HG02884 (cell line): ENCODE measurements at regions not wholly inside any gene's neighbourhood (a gene's known extent, or its start where the extent isn't known, plus 50 kb on each side); places are given as distances from the start of the nearest gene placed in this dataset.
"Not testable (repeated sequence)": the region's sequence is repeated elsewhere in the genome, so short reads cannot be mapped to it uniquely, and the experiment has no call there.

Experiments
- ATAC-seq: cut with Tn5 transposase; IDR thresholded peaks from one replicate; pipeline ENCODE4 v1.9.1; 2021; ENCODE audit warnings: mild to moderate bottlenecking, moderate library complexity; ENCODE audit not compliant: unreplicated experiment

DNA sequence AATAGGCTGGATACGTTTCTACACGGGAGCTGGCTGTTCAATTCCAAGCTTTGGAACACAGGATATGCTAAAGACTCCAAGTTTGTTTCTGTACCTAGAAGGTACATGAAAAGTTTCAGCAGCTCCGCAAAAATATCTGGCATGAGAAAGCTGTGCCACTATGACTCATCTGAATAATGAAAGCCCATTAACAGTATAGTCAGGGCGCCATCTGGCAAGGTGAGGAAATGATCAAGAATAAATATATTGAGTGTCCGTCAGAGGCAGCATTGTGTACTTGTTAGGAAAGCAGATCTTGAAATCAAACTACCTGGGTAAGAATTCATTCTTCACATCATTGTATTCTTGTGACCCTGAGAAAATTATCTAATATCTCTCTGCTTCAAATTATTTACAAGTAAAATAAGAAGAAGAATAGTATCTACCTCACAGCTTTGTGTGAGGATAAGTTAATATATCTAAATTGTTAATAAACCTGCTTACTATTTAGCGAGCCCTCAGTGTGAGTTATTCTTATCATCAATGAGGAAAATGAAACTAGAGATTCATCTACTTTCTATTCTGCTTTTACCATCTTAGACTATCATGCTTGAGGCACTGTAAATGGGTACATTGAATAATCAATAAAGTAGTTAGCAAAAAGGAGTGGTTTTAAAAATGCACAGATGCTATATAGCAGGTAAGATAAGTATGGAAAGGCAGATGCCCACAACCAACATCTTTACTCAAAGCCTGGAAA lies 53.5 kb downstream of the FSCB start:
- ATAC-seq = no peak

DNA sequence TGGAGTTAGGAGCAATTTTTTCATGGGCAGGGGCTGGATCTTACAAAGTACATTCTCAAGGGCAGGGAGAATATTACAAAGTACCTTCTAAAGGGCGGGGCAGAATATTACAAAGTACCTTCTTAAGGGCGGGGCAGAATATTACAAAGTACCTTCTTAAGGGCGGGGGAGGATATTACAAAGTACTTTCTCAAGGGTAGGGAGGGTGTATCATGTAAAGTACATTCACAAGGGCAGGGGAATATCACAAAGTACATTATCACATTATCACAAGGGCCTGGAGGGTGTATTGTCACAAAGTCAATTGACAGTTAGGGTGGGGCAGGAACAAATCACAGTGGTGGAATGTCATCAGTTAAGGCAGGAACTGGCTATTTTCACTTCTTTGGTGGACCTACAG lies 56.9 kb downstream of the FSCB start:
- ATAC-seq = not testable (repeated sequence)

DNA sequence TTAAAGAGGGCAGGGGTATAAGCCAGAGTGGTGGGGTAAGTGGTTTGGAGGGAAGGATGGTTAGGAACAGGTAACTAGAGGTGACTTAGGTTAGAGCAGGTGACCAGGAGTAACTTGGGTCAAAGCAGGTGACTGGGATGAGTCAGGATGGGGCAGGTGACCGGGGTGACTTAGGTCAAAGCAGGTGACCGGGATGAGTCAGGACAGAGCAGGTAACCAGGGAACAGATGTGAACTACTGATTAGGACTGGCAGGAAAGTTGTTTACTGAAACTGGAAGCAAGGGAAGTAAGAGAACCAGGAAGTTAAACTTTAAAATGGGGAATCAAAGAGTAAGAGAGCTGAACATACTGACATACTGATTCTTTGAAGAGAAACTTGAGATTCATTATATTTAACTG lies 57.4 kb downstream of the FSCB start:
- ATAC-seq = no peak

DNA sequence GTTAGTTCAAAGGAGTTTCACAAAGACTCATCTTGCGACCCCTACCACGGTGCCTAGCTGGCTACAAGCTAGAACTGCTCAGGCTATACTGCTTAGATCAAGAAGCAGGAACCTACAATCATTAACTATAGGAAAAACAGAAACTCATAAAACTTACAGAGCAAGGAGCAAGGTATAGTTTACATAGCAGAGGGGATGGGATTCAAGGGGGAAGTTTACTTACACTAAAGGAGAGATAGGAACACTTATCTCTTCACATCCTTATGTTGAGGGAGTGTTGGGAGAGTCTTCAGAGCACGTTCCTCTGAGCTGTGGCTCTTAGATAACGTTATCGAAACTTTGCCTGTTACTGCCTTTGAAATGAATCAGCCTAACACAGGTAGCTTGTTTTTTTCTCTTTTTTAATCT lies 58.1 kb downstream of the FSCB start:
- ATAC-seq = no peak

DNA sequence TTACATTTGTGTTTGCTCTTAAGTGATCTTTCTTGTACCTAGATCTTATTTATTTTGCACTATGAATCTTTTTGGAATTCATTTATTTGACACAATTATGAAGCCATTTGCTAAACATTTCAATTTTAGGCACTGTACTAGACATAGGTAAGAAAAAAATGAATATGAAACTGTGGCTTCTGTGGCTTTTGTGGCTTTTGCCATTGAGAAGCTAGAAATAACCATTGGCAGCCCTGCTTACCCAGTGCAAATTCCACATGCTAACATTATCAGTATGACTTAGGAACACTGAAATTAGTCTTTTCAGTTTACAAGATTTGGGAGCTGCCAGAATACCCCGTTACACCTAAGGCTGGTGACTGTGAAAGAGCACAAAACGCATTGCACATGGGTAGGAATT lies 60.1 kb downstream of the FSCB start:
- ATAC-seq = no peak

DNA sequence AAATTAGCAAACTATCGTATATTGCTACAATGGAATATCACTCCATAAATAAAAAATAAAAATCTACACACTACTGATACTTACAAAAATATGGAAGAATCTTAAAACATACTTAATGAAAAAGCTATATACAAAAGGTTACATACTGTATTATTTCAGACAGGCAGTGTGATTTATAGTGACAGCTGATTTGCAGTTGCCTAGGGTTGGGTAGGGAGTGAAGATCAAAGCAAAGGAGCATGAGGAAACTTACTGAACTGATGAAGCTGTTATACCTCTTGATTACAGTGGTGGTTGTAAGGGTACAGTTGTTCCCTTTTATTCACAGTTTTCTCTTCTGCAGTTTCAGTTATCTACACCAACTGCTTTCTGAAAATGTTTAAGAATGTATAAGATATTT lies 62.6 kb downstream of the FSCB start:
- no peak for ATAC-seq

DNA sequence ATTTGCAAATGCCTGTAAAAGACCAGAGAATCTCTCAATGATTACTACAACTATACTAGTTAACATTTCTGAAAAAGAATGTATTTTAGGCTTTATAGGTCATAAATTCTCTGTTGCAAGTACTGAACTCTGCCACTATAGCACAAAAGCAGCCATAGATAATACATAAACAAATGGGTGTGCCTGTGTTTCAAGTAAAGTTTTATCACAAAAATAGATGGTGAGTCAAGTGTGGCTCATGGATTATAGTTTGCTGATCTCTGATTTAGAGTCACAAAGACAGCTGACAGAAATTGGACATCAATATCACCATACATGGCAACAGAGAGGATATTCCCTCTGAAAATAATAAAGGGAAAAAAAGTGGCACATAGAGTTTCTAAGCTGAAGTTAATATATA lies 68.1 kb downstream of the FSCB start:
- no peak for ATAC-seq

DNA sequence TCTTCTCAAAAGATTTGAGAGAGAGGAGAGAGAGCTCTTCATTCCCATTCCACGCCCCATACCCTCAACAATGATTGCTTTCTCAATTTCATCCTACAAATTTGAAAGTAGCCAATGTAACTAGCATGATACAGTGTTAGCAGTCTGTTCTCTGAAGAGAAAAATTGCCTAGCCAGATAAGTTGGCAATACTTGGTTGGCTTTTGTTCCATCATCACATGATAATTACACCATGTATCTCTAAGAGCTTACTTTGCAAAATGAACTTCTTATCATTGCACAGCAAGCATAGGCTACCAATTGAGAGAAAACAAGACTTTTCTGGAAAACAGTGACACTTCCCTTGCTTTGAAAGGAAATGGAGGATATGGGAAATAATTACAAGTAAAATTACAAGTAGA lies 68.9 kb downstream of the FSCB start:
- ATAC-seq = no peak

DNA sequence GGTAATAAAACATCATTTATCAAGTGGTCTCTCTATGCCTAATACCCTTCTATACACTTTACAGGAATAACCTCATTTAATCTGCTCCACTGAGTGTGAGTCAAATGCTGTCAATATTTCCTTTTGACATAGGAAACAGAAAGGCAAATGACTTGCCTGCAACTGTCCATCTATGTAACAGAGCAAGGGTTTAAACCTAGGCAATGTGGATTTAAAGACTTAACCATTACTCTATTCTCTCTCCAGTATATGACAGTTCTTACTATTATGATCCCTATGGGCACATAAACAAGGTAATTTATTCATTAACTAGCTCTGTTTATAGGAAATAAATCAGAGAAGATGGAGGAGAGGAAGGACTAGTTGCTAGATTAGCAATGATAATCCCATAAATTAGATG lies 70.6 kb downstream of the FSCB start:
- ATAC-seq = no peak

DNA sequence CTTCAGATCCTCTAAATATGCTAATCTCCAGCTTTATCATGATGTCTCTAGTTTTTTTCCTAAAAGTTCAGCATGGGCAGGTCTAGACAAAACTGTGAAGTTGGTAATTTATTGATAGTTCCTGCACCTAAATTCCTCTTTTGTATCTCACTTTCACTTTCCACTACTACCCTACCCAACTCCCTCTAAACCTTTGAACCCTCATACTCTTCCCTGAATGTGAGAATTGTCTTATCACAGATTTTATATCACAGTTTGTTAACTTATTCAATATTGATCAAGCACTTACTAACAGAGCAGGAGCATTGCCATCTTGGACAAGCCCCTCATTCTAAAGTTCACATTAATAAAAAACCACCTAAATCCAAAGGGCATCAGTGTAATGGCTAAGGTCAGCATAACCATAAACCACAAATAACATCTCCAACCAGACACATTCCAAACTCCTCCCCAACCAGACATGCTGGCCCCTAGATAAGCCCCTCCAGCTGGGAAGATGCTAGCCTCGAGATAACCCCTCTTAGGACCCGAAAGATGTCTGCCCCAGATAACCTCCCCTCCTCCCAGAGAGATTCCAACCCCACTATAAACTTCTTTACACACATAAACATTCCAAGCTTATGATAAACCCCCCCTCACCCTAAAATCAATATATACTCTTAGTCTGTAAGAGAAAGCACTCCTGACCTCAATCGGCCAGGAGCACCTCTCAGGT lies 78.7 kb downstream of the FSCB start:
- no peak for ATAC-seq

DNA sequence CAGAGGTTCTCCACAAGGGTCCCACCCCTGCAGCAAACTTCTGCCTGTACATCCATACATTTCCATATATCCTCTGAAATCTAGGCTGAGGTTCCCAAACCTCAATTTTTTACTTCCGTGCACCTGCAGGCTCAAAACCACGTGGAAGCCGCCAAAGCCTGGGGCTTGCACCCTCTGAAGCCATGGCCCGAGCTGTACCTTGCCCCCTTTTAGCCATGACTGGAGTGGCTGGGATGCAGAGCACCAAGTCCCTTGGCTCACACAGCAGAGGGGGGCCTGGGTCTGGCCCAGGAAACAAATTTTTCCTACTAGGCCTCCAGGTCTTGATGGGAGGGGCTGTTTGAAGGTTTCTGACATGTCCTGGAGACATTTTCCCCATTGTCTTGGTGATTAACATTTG lies 84.4 kb downstream of the FSCB start:
- no peak for ATAC-seq

DNA sequence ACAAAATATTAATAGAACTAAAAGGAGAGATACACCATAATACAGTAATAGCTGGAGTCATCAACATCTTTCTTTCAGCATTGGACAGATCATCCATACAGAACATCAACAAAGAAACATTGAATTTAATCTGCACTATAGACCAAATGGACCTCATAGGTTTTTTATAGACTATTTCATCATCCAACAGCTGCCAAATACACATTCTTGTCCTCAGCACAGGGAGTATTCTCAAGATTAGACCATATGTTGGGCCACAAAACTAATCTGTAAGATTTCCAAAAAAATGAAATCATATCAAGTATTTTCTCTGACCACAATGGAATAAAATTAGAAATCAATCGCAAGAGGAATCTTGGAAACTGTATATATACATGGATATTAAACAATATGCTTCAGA lies 86.9 kb downstream of the FSCB start:
- no peak for ATAC-seq

DNA sequence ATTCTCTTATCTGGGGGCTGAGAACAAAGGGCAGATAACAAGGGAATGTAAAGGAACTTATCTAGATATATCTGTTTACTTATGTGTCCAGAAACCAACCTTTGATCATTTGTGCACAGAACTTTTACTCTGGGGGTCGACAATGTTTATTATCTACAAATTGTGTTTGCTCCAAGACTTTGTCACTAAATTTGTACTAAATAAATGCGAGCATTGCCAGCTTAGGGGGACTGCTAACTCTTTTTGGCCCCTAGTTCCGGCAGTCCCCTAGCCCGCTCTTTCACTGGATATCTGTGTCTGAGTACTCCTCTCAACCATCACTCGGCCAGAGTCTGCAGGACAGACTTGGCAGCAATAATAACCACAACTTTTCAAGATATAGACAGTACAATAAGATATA lies 88.2 kb downstream of the FSCB start:
- no peak for ATAC-seq

DNA sequence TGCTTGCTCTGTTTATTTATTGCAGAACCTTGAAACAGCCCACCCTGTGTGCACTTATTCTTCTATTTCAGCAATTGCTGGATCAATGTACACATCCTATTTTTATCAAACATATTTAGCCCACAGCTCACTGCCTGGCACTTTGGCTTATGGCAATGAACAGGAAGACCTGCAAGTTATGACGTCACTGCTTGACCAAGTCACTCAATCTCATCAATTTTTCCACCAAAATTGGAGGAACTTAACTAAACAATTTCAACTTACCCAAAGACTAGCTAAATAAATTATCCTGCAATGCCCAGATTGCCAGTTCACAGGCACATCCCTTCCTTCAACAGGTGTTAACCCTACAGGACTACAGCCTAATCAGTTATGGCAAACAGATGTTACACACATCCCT lies 89.3 kb downstream of the FSCB start:
- no peak for ATAC-seq

DNA sequence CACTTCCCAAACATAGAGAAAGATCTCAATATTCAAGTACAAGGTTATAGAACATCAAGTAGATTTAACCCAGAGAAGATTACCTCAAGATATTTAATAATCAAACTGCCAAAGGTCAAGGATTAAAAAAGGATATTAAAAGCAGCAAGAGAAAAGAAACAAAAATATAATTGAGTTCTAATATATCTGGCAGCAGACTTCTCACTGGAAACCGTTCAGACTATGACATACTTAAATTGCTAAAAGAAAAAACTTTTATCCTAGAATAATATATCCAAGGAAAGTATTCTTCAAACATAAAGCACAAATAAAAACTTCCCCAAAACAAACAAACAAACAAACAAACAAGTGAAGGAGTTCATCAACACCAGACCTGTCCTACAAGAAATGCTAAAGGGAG lies 92.4 kb downstream of the FSCB start:
- no peak for ATAC-seq

DNA sequence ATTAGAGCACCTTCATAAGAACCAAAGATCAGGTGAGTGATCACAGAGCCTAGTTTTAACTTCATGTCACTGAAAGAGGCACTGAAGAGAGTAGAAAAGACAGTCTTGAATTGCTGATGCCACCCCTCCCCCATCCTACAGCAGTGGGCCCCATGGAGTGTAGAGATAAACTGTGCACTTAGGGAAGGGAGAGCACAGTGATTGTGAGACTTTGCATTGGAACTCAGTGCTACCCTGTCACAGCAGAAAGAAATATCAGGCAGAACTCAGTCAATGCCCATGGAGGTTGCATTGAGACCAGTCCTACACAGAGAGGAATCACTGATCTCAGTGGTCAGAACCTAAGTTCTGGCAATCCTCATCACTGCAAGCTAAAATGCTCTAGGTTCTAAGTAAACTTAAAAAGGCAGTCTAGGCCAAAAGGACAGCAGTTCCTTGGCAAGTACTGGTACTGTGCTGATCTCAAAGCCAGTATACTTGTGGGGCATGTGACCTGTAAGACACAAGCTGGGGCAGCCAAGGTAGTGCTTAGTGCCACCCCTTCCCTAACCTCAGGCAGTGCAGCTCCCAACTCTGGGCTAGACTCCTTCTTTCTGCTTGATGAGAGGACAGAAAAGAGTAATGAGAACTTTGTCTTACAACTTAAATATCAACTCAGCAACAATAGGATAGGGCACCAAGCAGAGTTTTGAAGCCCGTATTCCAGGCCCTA lies 94.1 kb downstream of the FSCB start:
- no peak for ATAC-seq

DNA sequence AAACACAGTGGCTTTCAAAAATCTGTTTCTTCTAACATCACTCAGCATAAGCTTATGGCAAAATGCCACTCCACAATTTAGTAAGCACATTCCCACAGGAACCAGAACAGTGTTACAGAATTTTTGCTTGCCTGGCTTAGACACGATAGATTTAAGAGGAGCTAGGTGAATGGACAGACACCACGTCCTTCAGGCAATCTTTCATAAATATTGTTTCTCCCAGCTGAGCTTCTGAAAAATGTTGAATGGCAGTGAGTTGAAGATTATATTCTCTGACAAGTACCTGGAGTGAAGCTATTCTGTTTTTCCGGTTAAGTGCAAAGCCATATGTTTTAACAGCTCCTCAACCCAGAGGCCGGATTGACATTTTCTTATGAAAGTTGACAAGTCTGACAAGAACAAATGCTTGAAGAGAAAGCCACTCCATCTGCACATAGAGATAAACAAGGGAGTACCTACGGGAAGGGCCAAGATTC lies 102.0 kb downstream of the FSCB start:
- no peak for ATAC-seq

DNA sequence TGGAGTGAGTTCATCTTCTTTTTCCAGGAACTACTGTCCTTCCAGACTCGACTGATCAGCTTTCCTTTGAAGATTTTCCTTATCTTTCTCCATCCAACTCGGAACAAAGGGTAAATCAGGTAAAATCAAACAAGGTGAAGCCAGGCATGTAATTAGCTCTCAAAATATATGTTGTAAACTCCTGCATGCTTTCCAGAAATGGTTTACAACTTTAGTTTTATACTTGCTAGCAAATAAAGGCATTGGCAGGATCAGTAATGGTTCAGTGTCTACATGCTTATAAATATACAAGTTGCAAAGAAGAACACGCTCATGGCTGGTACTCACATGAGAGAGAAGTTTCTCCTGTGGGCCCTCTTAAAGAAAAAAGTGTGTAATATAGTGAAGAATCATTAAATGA lies 102.5 kb downstream of the FSCB start:
- no peak for ATAC-seq

DNA sequence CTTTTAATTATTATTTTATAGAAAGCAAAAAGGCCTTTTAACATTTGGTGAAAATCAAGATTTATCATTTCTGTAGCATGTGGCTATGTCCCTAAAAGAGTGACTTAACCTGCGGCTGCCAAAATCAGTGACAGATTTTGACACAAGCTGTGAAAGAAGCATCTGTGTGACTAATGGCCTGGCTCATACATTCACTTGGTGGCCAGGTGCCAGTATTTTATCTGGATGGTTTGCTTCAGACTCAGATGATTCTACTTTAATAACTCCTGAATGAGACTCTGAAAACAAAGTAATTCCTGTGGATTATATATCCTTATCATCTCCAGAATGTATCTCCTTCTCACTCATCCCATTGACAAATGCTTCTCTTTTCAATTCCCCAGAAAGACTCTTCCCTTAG lies 103.0 kb downstream of the FSCB start:
- ATAC-seq = no peak

DNA sequence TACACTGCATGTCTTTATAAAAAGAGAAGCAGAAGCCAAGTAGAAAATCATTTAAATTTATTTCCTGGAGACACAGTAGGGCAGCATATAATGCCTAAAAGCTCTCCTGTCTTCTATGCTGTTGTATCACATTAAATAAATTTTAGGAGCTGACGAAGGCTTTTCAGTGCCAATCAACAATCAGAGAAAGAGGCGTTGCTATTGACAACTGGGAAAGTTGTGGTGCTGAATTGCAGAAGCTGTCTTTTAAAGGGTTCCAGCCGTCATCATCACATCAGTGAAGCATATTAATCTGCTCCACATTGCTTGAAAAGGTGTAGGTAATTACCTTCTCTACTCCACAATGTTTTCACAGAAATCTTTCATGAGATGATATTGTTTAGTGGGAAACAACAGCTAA lies 103.9 kb downstream of the FSCB start:
- ATAC-seq = no peak

DNA sequence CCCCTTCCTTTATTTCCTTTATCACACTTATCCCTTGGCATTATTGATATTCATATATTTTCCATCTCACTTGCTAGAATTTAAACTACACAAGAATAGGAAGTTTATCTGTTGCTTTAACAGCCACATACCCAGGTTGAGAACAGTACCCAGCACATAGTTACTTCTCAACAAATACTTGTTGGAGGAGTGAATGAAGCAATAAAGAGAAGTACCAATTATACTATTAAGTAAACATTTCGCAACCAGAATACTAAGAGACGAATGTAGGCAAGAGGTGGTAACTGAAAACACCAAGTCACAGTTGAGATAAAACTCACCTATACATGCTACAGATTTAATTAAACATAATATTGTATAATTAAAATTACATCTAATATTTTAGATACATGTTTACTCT lies 110.9 kb downstream of the FSCB start:
- no peak for ATAC-seq

DNA sequence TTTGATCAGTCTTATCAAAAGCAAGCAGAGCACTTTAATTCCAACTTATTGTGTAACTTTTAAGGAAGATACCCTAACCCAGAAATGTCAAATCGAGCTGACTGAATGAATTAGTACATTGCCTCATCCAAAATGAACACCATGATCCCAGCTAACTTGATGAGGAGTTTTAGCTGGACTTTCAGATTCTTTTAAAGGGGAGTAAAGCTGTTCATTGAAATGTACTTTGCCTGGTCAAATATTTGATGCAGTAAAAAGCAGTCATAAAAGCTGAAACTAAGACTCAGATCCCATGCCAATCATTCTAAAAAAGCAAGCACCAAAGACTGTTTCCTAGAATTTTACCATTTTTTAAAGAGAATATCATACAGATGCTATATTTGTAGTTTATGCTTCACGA lies 114.1 kb downstream of the FSCB start:
- no peak for ATAC-seq
